Activated T-helper 1 cell treated with anti-CD3 and anti-CD28 coated beads, Interleukin-2, amount 50 U/mL, for 16 hours (primary cell): ENCODE measurements at regions not wholly inside any gene's neighbourhood (a gene's known extent, or its start where the extent isn't known, plus 50 kb on each side); places are given as distances from the start of the nearest gene placed in this dataset.

Source experiments
- DNase-seq, 2 donors: peaks; one replicate each; pipeline ENCODE4 v3.0.0-alpha.2; 2020; ENCODE audit warnings: low read depth in 1 of 2, low spot score in 1 of 2

DNA sequence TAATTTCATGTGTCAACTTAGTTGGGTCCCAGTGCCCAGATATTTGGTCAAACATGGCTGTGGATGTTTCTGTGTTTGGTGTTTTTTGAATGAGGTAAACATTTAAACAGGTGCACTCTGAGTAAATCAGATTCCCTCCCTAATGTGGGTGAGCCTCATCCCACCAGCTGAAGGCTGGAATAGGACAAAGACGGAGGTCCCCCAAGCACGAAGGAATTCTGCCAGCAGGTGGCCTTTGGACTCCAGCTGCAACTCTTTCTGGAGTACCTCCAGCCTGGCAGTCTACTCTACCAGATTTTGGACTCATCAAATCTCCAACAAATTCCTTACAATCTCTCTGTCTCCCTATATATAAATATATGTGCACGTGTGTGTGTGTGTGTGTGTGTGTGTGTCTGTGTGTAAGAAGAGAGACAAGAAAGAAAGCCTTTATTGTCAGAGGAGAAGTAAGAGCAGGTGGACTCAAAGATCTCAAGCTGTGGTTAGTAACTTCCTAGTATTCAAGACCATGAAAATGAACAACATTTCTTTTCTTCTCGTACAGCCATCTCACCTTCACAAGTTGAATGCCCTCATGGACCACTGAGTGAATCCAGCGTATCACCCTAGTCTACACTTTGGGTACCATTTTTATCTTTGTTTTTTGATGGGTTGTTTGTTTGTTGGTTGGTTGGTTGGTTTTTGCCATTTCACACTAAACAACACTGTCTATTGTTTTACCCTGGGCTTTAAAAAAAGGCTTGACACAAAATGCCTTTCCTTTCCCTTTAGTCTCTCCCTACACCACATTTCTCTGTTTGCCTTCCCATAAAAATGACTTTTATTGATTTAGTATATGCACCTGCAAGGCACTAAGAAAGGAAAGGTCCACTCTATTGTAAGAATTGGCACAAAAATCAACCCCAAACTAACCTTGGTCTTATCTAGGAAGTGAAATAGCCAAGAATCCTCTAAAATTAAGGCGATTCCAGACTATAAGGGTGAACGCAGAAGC is 118.7 kb downstream of the TENT4A start:
- DNase-seq, result no peak

DNA sequence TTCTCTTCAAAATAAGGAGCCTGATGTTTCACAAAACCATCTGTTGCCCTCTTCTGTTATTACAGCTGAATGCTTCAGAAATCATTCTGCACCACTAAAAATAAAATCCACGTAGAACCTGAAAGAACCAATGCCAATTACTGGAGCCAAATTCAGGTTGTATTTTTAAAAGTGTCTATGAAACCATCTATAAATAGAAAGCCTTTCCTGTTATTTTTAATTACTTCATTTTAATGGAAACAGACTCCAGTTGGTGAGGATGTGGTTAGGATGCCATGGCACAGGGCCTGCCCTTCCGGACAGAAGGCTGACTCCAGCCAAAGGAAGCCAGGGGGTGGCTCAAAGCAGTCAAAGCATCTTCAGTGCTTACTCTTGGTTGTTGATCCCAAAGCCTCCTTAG is 119.8 kb downstream of the TENT4A start:
- no peak for DNase-seq

DNA sequence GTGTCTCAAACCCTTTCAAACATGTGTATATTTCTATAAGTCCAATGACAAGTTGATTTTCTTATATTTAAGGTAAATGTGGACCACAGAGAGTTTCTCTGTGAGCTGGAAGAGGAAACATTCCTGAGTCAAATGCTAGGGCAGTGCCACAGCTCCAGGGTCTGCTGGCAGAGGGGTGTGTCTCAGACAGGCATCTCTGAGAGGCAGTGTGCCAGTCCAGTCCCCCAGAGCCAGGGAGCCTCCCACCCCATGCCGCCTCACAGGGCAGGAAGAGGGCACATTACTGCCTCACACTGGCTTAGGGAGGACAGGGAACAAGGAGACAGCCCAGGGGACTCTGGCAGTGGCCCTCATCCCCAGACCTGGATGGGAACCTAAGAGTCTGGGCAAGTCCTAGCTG is 120.2 kb downstream of the TENT4A start:
- no peak for DNase-seq

GRCh38 chr5:6837095-6837494 is 123.9 kb downstream of the TENT4A start:
- no peak for DNase-seq

GRCh38 chr5:6837519-6838110 is 124.4 kb downstream of the TENT4A start:
- no peak for DNase-seq

DNA sequence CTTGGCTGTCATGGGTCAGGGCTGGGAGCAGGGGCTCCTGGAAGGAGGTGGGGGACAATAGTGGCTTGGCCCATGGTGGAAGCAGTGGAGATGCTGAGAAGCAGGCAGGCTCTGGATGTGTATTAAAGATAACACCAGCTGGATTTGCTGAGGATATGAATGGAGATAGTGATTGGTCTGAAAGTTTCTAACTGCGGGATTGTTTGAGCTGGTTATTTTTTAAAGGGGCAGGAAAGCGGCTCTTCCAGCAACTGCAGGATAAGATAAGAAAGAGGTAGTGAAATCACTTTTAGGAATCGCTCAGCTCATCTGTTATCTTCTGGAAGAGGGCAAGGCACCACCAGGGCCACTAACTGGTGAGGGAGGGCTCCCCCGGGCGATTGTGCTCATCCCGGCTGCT is 125.5 kb downstream of the TENT4A start:
- no peak for DNase-seq

GRCh38 chr5:6840136-6840793 is 127.0 kb downstream of the TENT4A start:
- no peak for DNase-seq

DNA sequence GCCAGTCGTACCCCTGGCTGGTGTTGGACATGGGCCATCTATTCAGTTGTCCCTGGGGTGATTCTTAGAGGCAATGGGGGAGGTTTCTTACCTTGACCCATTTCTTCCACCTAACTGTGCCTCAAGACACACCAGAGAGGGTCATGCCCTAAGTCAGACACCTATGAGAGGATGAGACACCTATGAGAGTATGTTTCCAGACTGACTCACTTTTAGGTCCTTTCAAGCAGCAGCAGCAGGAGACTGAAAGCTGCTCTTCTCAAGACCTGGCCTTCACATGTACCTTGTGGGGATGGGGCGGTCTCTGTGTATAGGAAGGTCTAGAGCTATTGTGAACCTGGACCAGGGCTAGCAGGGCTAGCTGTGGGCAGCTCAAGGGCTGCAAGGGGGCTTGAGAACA is 130.1 kb downstream of the TENT4A start:
- no peak for DNase-seq

DNA sequence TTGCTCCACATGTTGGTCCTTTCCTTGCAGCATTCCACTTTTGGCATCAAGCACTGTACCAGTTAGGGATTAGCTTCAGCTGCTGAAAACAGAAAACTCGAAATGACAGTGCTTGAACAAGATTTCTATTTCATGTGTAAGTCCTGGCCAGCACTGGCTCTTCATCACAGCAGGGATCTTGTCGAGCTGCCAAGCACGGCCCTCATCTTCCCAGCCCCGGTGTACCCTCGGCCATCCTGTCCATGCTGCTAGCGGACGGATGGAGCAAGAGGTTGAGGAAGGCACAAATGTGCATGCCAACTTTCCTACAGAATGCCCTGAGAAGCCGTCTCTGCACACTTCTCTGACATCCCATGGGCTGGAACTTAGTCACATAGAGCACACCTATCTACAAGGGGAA is 130.6 kb downstream of the TENT4A start:
- no peak for DNase-seq

GRCh38 chr5:6845856-6846255 is 132.6 kb downstream of the TENT4A start:
- no peak for DNase-seq

GRCh38 chr5:6847870-6848269 is 134.6 kb downstream of the TENT4A start:
- DNase-seq, result no peak

DNA sequence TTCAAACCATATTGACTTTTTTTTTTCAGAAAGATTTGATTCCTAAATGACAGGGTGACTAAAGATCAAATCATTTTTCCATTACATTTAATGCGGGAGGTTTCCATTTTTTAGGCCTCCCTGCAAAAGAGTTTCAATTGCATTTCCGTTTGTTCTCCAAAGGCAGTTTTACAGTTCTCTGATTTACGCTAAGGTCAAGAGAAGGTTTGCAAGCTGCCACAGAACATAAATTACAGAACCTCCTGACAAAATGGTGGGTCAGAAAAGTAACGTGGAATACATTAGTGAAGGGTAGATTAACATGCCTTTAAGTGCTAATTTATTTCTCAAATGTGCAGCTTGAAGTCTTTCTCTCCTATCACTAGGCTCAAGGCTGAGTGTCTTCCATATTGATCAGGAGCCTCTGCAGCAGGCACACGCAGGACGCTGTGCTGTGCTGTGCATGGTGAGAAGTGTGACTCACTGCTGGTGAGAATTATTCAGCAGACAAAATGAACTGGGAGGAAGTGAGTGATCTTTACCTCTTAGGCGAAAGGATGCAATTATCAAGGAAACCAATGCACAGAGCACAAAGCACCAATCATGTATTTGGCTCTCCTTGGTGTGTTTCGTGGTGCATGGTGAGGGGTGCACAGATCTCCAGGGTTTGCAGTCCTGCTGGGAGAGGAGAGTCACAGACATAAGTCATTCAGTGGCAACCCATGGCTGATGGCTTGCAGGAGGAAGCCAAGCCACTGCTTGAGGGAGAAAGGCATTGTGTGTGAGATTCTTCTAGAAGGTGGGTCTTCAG is 136.3 kb downstream of the TENT4A start:
- no peak for DNase-seq

- DNase-seq, result no peak
These were observed 136.8 kb downstream of the TENT4A start for GRCh38 chr5:6850106-6850432.

DNA sequence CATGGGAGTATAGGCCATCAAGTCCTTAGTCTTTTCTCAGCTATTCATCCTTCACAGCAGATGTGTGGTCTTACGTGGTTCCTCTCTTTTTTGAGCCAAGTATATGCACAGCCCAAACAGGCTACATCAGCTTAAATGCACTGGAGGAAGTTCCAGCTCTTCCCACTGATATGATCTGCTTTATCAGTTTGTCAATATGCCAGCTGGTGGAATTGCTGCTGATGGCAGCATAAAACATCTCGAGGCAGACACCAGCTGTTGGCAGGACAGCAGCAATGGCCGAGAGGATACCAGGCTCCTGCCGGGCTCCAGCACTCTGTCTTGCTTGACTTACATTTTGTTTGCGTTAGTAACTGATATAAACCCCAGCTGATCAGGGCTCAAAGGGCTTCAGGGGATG is 143.4 kb downstream of the TENT4A start:
- no peak for DNase-seq

DNA sequence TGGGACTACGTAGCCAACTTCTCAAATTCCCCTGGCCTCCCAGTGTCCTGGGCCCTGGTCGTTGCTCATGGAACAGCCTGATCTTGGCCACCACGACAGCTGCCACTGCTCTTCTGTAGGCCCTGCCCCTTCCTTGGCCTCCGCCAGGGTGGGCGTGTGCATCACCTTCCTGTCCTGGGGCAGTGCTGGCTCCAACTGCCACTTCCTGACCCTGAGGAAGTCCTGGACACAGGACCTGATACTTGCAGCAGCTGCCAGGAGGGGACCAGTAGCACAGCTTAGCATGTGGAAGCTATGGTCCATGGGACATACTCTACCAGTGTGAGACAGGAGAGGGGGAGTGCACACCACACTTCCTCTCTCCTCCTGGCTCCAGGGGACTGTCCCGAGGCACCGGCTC is 145.2 kb downstream of the TENT4A start:
- DNase-seq, result no peak

- DNase-seq, result no peak
These were observed 145.8 kb downstream of the TENT4A start for GRCh38 chr5:6859023-6859422.

GRCh38 chr5:6859951-6860638 is 146.9 kb downstream of the TENT4A start:
- DNase-seq, result no peak

- no peak for DNase-seq
These were observed 147.8 kb downstream of the TENT4A start for GRCh38 chr5:6861036-6861435.

- no peak for DNase-seq
These were observed 148.4 kb downstream of the TENT4A start for GRCh38 chr5:6861667-6862066.

DNA sequence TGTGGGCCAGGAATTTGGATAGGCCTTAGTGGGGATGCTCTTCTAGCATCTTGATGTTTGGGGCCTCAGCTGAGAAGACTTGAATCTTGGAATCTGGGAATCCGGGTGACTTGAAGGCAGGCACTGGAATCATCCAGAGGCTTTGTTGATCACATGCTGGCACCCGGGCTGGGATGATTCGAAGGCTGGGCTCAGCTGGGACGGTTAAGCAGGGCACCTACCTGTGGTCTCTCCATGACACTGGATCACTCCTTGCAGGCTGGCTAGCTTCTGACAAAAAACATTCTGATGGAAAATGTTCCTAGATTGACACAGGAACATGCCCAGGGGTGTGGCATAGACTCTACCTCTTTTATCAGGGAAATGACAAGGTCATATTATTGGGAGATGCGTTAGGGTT is 149.1 kb downstream of the TENT4A start:
- DNase-seq, result no peak

- no peak for DNase-seq
These were observed 154.5 kb downstream of the TENT4A start for GRCh38 chr5:6867712-6868111.
